Esophagus squamous epithelium (tissue), 4 donors: ENCODE measurements at regions not wholly inside any gene's neighbourhood (a gene's known extent, or its start where the extent isn't known, plus 50 kb on each side); places are given as distances from the start of the nearest gene placed in this dataset.

ENCODE experiments used
- CTCF ChIP-seq, 6 experiments: fragments of 450-650 bp in 4 of 6; fragments of 200-600 bp in 2 of 6; sonication (generic) in 2 of 6; IDR thresholded peaks; one replicate each; pipeline ENCODE4 v1.5.1; 2016 to 2019; ENCODE audit warnings: antibody characterized with exemption in 6 of 6, mild to moderate bottlenecking in 4 of 6, moderate library complexity in 4 of 6
- POLR2A ChIP-seq, 4 donors: fragments of 450-650 bp; IDR thresholded peaks; one replicate each; pipeline ENCODE4 v1.6.1; 2017; ENCODE audit warnings: antibody characterized with exemption in 4 of 4, mild to moderate bottlenecking in 4 of 4, moderate library complexity in 3 of 4

GRCh38 chr14:51500776-51501175, 150.9 kb upstream of the FRMD6 start:
- TF ChIP-seq POLR2A (IDR thresholded peaks at IDR 0.05) (no peak), CTCF (IDR thresholded peaks at IDR 0.05) (no peak)
